ENCODE measurements at regions not wholly inside any gene's neighbourhood (a gene's known extent, or its start where the extent isn't known, plus 50 kb on each side); places are given as distances from the start of the nearest gene placed in this dataset.
A peak's percentile ranks its signal among the peaks of the same experiment; 100 is the strongest.

GRCh38 chr20:57996936-57997890, 231.2 kb downstream of the ANKRD60 start:
- DNase-seq (ENCODE audit: low spot score): peak; percentile 64
- no peak overlapping the region for H3K27ac ChIP-seq
- ChIA-PET CTCF (interaction anchor here (0.6 to 1.2 kb wide), 4 partner anchors 87 to 400 kb away, joined by 3 to 4 read pairs (median 3); no protein-coding TSS in a partner anchor), POLR2A (ENCODE audit: low non-redundant PET) (no interaction called here)
- no peak for TF ChIP-seq CTCF (conservative IDR thresholded peaks at IDR 0.05; ENCODE audit: low read depth)

DNA sequence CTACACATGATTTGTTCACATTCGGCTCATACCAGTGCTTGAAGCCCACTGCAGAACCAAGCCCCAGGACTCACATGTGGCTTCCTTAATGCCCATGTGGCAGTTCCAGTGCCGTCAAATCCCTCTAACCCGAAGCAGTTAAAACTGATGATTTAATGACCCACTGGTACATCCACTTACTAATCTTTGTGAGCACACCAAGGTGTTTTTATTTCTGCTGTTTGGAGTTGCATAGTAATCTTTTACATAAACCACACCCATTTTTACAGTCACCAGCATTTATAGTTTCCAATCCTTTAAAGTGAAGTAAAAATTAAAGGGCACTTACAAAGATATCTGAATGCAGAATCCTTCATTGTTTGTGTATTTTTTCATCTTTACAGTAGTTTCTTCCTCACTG, 232.0 kb downstream of the ANKRD60 start:
- no peak overlapping the region for H3K27ac ChIP-seq
- POLR2A ChIA-PET (ENCODE audit: low non-redundant PET): no interaction called here
- CTCF ChIA-PET: interaction anchor here (0.6 kb wide), 1 partner anchor 107 kb away, joined by 3 read pairs; no protein-coding TSS in a partner anchor

GRCh38 chr20:57995381-57995977, 233.0 kb downstream of the ANKRD60 start:
- ChIA-PET POLR2A (ENCODE audit: low non-redundant PET) (no interaction called here), CTCF (no interaction called here)

More for the DNA sequence above, 232.0 kb downstream of the ANKRD60 start:
- TF ChIP-seq CTCF (conservative IDR thresholded peaks at IDR 0.05; ENCODE audit: low read depth): no peak
- no peak for DNase-seq (ENCODE audit: low spot score)

GRCh38 chr20:57993716-57994431, 234.6 kb downstream of the ANKRD60 start:
- peak overlapping the region; percentile 78 for H3K27ac ChIP-seq
- no peak for DNase-seq (ENCODE audit: low spot score)
- ChIA-PET CTCF (interaction anchor here (0.5 to 0.7 kb wide), 3 partner anchors 13 to 443 kb away, joined by 3 to 8 read pairs (median 3); no protein-coding TSS in a partner anchor), POLR2A (ENCODE audit: low non-redundant PET) (no interaction called here)
- TF ChIP-seq CTCF (conservative IDR thresholded peaks at IDR 0.05; ENCODE audit: low read depth): no peak

More at GRCh38 chr20:57995381-57995977, 233.0 kb downstream of the ANKRD60 start:
- DNase-seq (ENCODE audit: low spot score): no peak
- TF ChIP-seq CTCF (conservative IDR thresholded peaks at IDR 0.05; ENCODE audit: low read depth): no peak
- H3K27ac ChIP-seq: no peak overlapping the region

DNA sequence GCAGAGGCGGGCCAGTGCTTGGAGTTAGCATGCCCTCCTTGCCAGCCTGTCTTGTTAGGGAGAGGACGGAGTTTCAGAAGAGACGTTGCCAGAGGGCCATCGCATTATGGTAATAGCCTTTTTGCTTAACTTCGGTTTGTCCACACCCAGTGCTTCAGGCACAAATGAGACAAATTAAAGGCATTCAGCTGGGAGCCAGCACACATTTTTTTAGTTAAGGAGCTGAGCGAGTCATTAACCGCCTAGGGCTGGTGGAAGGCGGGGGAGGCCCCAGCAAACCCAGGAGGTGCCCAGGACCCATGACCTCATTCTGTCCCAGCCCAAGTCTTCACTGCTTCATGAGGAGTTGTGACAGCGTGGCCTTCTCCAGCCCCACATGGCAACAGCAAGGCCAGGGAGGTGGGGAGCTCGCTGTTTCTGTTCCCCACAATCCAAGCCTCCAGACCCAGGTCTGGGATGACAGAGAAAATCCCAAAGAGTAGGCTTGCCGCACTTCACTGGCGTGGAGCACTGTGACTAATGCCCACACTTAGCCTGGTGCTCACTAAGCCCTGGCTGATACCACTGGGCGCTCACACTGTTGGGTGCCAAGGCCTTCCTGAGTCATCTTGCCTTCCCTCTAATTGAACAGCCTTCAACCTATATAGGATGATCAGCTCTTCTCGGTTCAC, 237.1 kb downstream of the ANKRD60 start:
- DNase-seq (ENCODE audit: low spot score): peak; percentile 99
- peak overlapping the region; percentile 96 for H3K27ac ChIP-seq
- CTCF ChIA-PET: interaction anchor here (0.5 to 1.2 kb wide), 3 partner anchors 40 to 924 kb away, joined by 3 to 5 read pairs (median 4); no protein-coding TSS in a partner anchor
- POLR2A ChIA-PET (ENCODE audit: low non-redundant PET): no interaction called here
- no peak for TF ChIP-seq CTCF (conservative IDR thresholded peaks at IDR 0.05; ENCODE audit: low read depth)

Data from RWPE1 (cell line).